Fibroblast of skin of scalp (primary cell): ENCODE measurements at regions not wholly inside any gene's neighbourhood (a gene's known extent, or its start where the extent isn't known, plus 50 kb on each side); places are given as distances from the start of the nearest gene placed in this dataset.

Source experiments
- DNase-seq: peaks from one replicate; pipeline ENCODE4 v3.0.0-alpha.2; 2013

- DNase-seq, result no peak
Observed at GRCh38 chr9:115740986-115741385, 412.6 kb upstream of the PAPPA start.

GRCh38 chr9:115743709-115744605, 409.6 kb upstream of the PAPPA start:
- no peak for DNase-seq

GRCh38 chr9:115746496-115746895, 407.1 kb upstream of the PAPPA start:
- DNase-seq, result peak; percentile 99

GRCh38 chr9:115747731-115748130, 405.9 kb upstream of the PAPPA start:
- DNase-seq, result peak; percentile 78

- DNase-seq, result peak; percentile 67
Observed at GRCh38 chr9:115756736-115757135, 396.9 kb upstream of the PAPPA start.

GRCh38 chr9:115757461-115757860, 396.1 kb upstream of the PAPPA start:
- DNase-seq, result no peak

GRCh38 chr9:115758441-115758840, 395.1 kb upstream of the PAPPA start:
- peak; percentile 87 for DNase-seq

GRCh38 chr9:115759426-115759825, 394.2 kb upstream of the PAPPA start:
- peak; percentile 40 for DNase-seq

GRCh38 chr9:115764645-115765044, 388.9 kb upstream of the PAPPA start:
- peak; percentile 29 for DNase-seq

GRCh38 chr9:115765060-115765459, 388.5 kb upstream of the PAPPA start:
- no peak for DNase-seq

- DNase-seq, result peak; percentile 44
Observed at GRCh38 chr9:115766370-115766955, 387.1 kb upstream of the PAPPA start.

GRCh38 chr9:115770521-115770920, 383.1 kb upstream of the PAPPA start:
- DNase-seq, result no peak

GRCh38 chr9:115775659-115776058, 377.9 kb upstream of the PAPPA start:
- peak; percentile 41 for DNase-seq

GRCh38 chr9:115777610-115778009, 376.0 kb upstream of the PAPPA start:
- DNase-seq, result peak; percentile 39

- no peak for DNase-seq
Observed at GRCh38 chr9:115781070-115781736, 372.4 kb upstream of the PAPPA start.

GRCh38 chr9:115786321-115786720, 367.3 kb upstream of the PAPPA start:
- peak; percentile 90 for DNase-seq

GRCh38 chr9:115790520-115790919, 363.1 kb upstream of the PAPPA start:
- DNase-seq, result no peak

GRCh38 chr9:115794921-115795475, 358.6 kb upstream of the PAPPA start:
- DNase-seq, result peak; percentile 27

GRCh38 chr9:115799734-115800133, 353.9 kb upstream of the PAPPA start:
- DNase-seq, result no peak

GRCh38 chr9:115804206-115804605, 349.4 kb upstream of the PAPPA start:
- DNase-seq, result no peak

GRCh38 chr9:115808108-115808507, 345.5 kb upstream of the PAPPA start:
- no peak for DNase-seq

GRCh38 chr9:115808695-115809094, 344.9 kb upstream of the PAPPA start:
- DNase-seq, result no peak

GRCh38 chr9:115810166-115810565, 343.4 kb upstream of the PAPPA start:
- DNase-seq, result no peak
